Panc1 (cell line): ENCODE measurements at regions not wholly inside any gene's neighbourhood (a gene's known extent, or its start where the extent isn't known, plus 50 kb on each side); places are given as distances from the start of the nearest gene placed in this dataset.

Source experiments
- ATAC-seq: fragments of 200-7000 bp; cut with Tn5 transposase; 2 replicates; pipeline ENCODE4 v1.9.1; 2020; ENCODE audit warnings: mild to moderate bottlenecking, moderate library complexity
- BruUV-seq: library from RNA; stranded (reverse); fragments of 400-500 nt; replicated peaks from 2 replicates; lab custom pipeline; 2021; lab: Mats Ljungman, UMichigan
- CTCF ChIA-PET: fragments of 300-600 bp; sonication (Branson Sonifier 250); formaldehyde crosslinking; loops from one replicate; lab custom pipeline; 2022; ENCODE audit warnings: antibody characterized with exemption; lab: Charles Lee
- POLR2A ChIA-PET: fragments of 300-600 bp; sonication (Branson Sonifier 250); formaldehyde crosslinking; loops from one replicate; lab custom pipeline; 2022; ENCODE audit warnings: antibody characterized with exemption; lab: Charles Lee
- DNase-seq: peaks from one replicate; pipeline ENCODE4 v3.0.0-alpha.2; 2010; ENCODE audit warnings: low read depth, low spot score
- H3K27ac ChIP-seq: 2 replicates; pipeline ENCODE4 v1.5.1; 2011; ENCODE audit warnings: mild to moderate bottlenecking, low read length, inconsistent platforms
- H3K27me3 ChIP-seq: fragments of 200-500 bp; sonication (Bioruptor generic); 2 replicates; pipeline ENCODE4 v1.6.0; 2014; ENCODE audit warnings: low read length, inconsistent platforms; ENCODE audit not compliant: control insufficient read depth, insufficient read depth
- H3K36me3 ChIP-seq: fragments of 200-500 bp; sonication (Bioruptor generic); 2 replicates; pipeline ENCODE4 v1.5.1; 2014; ENCODE audit warnings: inconsistent platforms, mild to moderate bottlenecking, low read length, moderate library complexity; ENCODE audit not compliant: control insufficient read depth, insufficient read depth
- H3K4me1 ChIP-seq: 2 replicates; pipeline ENCODE4 v1.5.1; 2011; ENCODE audit warnings: inconsistent platforms, mild to moderate bottlenecking, low read length, moderate library complexity; ENCODE audit not compliant: control insufficient read depth, insufficient read depth
- H3K4me3 ChIP-seq, 2 experiments: 2 replicates each; pipeline ENCODE4 v1.5.1; 2011 to 2012; ENCODE audit warnings: low read depth in 2 of 2, low read length in 2 of 2, mild to moderate bottlenecking in 2 of 2, inconsistent platforms in 1 of 2, moderate library complexity in 1 of 2
- H3K9me3 ChIP-seq: fragments of 200-500 bp; sonication (Bioruptor generic); 2 replicates; pipeline ENCODE4 v1.5.1; 2014; ENCODE audit warnings: low read depth, mild to moderate bottlenecking, inconsistent platforms, low read length, moderate library complexity; ENCODE audit not compliant: control insufficient read depth, insufficient read depth
- CTCF ChIP-seq: fragments of 450-650 bp; IDR thresholded peaks from 2 replicates; pipeline ENCODE4 v1.5.1; 2017; ENCODE audit warnings: mild to moderate bottlenecking
- POLR2AphosphoS5 ChIP-seq: IDR thresholded peaks from 2 replicates; pipeline ENCODE4 v1.6.1; 2012; ENCODE audit warnings: mild to moderate bottlenecking, low read depth, low read length, moderate library complexity
- REST ChIP-seq, 2 experiments: IDR thresholded peaks; 2 replicates each; pipeline ENCODE4 v1.6.1; 2011 to 2012; ENCODE audit warnings: low read depth in 2 of 2, control low read depth in 1 of 2, low read length in 1 of 2, mild to moderate bottlenecking in 1 of 2, moderate library complexity in 1 of 2; ENCODE audit not compliant: insufficient read depth in 1 of 2
- SIN3A ChIP-seq: IDR thresholded peaks from 2 replicates; pipeline ENCODE4 v1.6.1; 2012; ENCODE audit warnings: low read depth, mild to moderate bottlenecking, low read length, moderate library complexity, borderline replicate concordance; ENCODE audit not compliant: insufficient read depth
- TCF7L2 ChIP-seq: IDR thresholded peaks from 2 replicates; pipeline ENCODE4 v1.6.1; 2011; ENCODE audit warnings: mild to moderate bottlenecking, low read depth, low read length, inconsistent platforms
- in situ Hi-C: cut with HindIII; loops from 2 replicates; pipeline ENCODE4 v1.10.0; 2016; ENCODE audit warnings: low sequenced_read_pairs, low pct_unique_long_range_greater_than_20kb
- intact Hi-C: fragments of 100-400 bp; cut with micrococcal nuclease; formaldehyde crosslinking; loops from one replicate; pipeline ENCODE4 v1.10.0; 2022; ENCODE audit not compliant: unreplicated experiment

DNA sequence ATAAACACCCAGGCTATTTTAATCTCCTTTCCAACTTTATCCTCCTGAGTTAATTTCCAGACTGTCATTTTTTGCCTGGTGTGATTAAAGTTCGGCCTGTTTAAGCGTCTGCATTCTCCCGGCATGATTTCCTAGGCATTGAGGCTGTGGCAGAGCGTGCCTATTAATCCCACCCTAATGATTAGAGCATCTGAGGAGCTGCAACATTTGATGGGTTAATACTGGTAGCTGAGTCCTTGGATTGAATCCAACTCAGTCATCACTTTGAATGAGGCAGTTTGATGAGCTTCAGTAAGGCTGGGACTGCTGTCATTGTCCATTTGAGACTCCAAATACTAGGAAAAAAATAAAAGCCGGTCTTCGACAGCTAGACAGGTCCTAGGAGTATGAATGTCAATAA is 882.5 kb downstream of the SLC4A3 start:
- CTCF ChIA-PET: no interaction called here

DNA sequence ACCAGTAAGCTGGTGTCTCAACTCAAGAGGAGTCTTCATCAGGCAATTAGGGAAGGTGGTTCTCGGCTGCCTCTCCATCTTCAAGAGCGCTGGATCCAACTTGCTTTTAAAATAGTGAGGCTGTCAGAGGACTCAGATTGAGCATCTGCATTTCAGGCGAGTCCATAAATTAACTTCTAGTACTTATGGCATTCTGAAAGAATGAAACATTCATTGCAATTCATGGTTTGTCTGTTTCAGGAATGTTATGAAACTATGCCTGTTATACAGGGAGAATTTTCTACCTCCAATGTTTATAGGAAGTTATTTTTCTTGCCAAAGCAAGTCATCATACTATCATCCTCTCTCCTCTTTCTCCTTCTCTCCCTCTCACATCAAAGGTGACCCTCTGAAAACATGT is 883.2 kb downstream of the SLC4A3 start:
- no peak for ATAC-seq
- in situ Hi-C loops (no loop called here), intact Hi-C loops (no loop called here)

More for the DNA sequence above, 882.5 kb downstream of the SLC4A3 start:
- Histone ChIP-seq H3K9me3 (no peaks in the 10 kb centered on the region), H3K27me3 (no peaks in the 10 kb centered on the region), H3K27ac (no peak overlapping the region), H3K4me3 (no peak overlapping the region), H3K36me3 (no peaks in the 10 kb centered on the region), H3K4me1 (no peaks in the 10 kb centered on the region)
- in situ Hi-C loops (no loop called here), intact Hi-C loops (no loop called here)
- TF ChIP-seq REST (IDR thresholded peaks at IDR 0.05; ENCODE audit: insufficient read depth in 1 of 2, low read depth in 2 of 2, low read length in 1 of 2) (no peak), SIN3A (no peak), POLR2AphosphoS5 (no peak)
- POLR2A ChIA-PET: no interaction called here
- DNase-seq: no peak
- BruUV-seq: no TSS peak
- no peak for ATAC-seq

More for the DNA sequence above, 883.2 kb downstream of the SLC4A3 start:
- Histone ChIP-seq H3K27ac (no peak overlapping the region), H3K36me3 (no peaks in the 10 kb centered on the region), H3K4me3 (no peak overlapping the region), H3K4me1 (no peaks in the 10 kb centered on the region), H3K27me3 (no peaks in the 10 kb centered on the region), H3K9me3 (no peaks in the 10 kb centered on the region)
- TF ChIP-seq TCF7L2 (no peak), CTCF (no peak), REST (IDR thresholded peaks at IDR 0.05; ENCODE audit: insufficient read depth in 1 of 2, low read depth in 2 of 2, low read length in 1 of 2) (no peak), SIN3A (no peak)
- POLR2A ChIA-PET: no interaction called here
- CTCF ChIA-PET: no interaction called here
- DNase-seq: no peak
- no TSS peak for BruUV-seq
